Right lobe of liver (tissue), 4 donors: ENCODE measurements at regions not wholly inside any gene's neighbourhood (a gene's known extent, or its start where the extent isn't known, plus 50 kb on each side); places are given as distances from the start of the nearest gene placed in this dataset.

Experiments
- POLR2A ChIP-seq: fragments of 450-650 bp; IDR thresholded peaks from one replicate; pipeline ENCODE4 v1.6.1; 2017; ENCODE audit warnings: antibody characterized with exemption, mild to moderate bottlenecking
- TF ChIP-seq, protein P1 (sequence below), 4 donors: fragments of 200-600 bp in 3 of 4; fragments of 450-650 bp in 1 of 4; IDR thresholded peaks; one replicate each; pipeline versions ENCODE4 v1.5.1 to v1.8.0; 2016 to 2022; ENCODE audit warnings: antibody characterized with exemption in 4 of 4, mild to moderate bottlenecking in 2 of 4
- donor health status: DM: no; HTN: no; CAD: no.
- donor health status: DM: no; HTN: no; CAD: no.
- donor health status: DM: no; HTN: yes; CAD: no.

DNA sequence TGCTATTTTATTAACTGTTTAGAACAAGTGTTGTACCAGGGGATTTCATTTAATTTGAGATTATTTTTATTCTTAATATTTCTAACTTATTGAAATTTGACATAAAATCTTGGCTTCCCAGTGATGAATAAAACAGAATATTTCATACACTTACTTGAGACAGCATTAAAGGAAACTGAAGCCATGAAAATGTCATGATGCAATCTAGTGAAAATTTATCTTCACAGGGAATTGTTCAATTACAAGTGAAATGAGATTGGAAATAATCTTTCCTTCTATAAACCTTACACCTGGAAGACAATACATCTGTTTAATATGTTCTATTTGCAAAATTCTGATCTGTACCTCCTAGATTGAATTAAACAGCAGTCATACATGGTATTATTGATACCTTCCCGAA is 511.0 kb upstream of the CDH7 start:
- no peak for TF ChIP-seq POLR2A
- TF ChIP-seq, protein P1, sequence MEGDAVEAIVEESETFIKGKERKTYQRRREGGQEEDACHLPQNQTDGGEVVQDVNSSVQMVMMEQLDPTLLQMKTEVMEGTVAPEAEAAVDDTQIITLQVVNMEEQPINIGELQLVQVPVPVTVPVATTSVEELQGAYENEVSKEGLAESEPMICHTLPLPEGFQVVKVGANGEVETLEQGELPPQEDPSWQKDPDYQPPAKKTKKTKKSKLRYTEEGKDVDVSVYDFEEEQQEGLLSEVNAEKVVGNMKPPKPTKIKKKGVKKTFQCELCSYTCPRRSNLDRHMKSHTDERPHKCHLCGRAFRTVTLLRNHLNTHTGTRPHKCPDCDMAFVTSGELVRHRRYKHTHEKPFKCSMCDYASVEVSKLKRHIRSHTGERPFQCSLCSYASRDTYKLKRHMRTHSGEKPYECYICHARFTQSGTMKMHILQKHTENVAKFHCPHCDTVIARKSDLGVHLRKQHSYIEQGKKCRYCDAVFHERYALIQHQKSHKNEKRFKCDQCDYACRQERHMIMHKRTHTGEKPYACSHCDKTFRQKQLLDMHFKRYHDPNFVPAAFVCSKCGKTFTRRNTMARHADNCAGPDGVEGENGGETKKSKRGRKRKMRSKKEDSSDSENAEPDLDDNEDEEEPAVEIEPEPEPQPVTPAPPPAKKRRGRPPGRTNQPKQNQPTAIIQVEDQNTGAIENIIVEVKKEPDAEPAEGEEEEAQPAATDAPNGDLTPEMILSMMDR (IDR thresholded peaks at IDR 0.05) = no peak
